DMS79 treated with DMSO at 0.1 percent for 48 hours (cell line): ENCODE measurements at regions not wholly inside any gene's neighbourhood (a gene's known extent, or its start where the extent isn't known, plus 50 kb on each side); places are given as distances from the start of the nearest gene placed in this dataset.

Experiments used
- DNase-seq: peaks from one replicate; lab custom pipeline; 2025; lab: John Stamatoyannopoulos, UW

DNA sequence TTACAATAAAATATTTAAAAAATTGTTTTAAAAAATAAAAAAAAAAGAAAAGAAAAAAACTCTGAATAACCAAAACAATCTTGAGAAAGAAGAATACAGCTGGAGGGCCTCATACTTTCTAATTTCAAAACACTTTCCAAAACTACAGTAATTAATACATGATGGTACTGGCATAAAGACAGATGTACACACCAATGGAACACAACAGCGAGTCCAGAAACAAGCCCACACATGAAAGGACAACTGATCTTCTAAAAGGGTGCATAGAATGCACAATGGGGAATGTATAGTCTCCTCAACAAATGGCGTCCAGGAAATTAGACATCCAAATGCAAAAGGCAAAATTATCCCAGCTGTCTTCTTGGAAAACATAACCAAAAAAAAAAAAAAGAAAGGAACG lies 99.6 kb downstream of the LURAP1L start:
- DNase-seq: no peak

GRCh38 chr9:12875191-12875590 lies 100.4 kb downstream of the LURAP1L start:
- no peak for DNase-seq

DNA sequence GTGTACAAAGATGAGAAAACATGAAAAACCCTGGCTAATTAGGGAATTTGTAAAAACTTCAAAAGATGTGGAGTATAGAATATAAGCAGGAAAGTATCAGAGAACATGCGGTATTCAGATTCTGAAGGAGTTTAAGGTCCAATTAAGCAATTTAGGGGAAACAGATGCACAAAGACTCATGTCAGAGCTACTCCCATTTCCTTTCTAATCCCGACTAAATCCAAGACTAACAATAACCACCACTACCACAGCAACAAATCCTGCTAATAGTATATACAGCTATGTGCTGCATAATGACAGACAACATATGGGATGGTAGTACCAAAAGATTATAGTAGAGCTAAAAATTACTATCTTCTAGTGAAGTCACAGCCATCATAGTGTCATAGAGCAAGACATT lies 102.1 kb downstream of the LURAP1L start:
- no peak for DNase-seq

DNA sequence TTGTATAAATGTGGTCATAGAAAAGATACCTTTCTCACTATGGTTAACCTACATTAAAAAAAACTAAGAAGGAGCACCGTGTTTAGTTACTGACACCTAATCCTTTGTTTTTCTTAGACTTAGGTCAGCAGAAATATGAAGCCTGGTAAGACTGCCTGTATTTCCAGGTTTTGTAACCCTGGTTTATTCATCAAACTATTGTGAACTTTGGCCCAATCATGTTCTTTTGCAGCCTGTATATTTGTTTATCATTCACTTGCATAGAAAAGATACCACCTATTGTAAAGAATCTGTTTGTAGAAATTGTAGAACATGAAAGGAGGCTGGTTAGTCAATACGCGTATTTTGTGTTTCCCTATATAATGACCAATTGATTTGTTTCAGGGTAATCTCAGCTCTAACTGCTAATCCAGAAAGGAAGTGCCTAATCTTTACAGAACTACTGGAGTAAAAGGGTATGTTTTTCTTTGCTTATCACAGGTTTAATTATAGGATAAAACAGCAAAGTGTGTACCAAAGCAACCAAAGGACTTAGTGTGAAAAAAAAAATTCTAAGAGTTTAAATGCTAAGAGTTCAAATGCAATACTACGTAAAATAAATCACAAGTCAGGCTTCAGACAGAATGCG lies 103.6 kb downstream of the LURAP1L start:
- DNase-seq: no peak

GRCh38 chr9:12879961-12880360 lies 105.1 kb downstream of the LURAP1L start:
- DNase-seq: no peak

DNA sequence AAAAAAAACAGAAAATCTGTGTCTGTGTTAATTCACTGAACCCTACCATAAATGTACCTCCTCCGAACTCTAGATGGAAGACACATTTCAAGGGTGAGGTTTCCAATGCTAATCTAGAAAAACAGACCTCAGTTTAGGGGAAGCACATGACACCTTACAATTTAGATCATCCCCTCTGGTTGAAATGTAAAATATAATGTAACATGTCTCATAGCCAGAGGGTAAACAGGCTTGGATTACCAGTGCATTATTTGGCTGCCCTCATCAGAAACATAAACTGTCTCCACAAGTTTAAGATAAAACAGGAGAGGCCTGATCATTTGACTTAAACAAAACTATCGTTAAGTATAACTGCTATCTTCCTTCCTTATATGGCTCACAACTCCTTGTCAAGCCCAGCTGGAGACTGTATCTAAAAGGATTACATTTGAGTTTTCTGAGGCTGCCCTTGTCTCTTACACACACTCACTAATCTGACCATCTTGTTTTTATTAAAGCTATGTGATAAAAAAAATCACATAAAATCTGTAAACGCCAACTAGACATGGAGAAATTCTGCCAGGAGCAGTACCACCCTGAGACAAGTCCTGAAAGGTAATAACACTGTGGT lies 105.7 kb downstream of the LURAP1L start:
- no peak for DNase-seq

DNA sequence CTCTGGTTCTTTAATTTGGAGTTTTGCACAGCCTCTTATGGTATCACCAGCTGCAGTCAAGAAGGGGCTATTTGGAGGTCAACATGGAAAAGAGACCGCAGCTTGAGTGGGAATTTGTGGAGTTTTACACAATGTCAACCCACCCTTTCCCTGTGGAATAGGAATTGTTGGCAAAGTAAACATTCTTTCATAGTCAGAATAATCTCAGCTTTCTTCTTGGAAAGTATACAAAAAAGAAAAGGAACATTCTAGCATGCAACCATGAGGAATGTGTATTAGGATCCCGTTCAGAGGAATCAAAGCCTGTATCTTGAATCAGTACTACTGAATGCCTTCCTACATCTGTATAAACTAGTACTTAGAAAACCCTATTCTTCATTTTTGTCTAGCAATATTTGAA lies 107.6 kb downstream of the LURAP1L start:
- no peak for DNase-seq

DNA sequence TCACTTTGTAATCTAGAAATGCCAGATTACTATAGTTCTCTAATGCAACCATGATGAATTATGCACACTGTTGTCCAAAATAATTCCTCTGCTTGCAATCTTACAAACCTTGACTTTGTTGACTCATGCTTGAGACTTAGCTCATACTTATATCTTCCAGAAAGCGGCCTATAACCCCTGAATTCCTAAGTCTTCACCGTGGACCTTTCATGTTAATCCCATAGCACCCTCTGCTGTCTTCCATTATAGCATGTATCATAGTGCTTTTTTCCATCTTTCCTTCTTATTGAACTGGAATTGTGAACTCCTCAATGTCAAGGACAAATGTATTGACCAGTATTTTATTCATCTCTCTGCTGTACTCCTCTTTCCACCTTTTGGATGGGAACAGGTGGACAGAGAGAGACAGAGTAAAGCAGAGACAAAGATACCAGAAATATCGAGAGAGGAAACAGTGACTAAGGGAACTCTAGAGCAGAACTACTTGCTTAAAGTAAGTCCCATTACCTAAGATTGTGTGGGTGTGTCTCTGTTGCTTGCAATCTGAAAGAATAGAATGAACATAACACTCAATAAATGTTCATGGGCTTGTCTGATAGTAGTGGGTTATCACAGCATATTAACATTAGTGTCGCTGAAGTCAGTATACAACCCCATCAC lies 110.0 kb downstream of the LURAP1L start:
- no peak for DNase-seq

DNA sequence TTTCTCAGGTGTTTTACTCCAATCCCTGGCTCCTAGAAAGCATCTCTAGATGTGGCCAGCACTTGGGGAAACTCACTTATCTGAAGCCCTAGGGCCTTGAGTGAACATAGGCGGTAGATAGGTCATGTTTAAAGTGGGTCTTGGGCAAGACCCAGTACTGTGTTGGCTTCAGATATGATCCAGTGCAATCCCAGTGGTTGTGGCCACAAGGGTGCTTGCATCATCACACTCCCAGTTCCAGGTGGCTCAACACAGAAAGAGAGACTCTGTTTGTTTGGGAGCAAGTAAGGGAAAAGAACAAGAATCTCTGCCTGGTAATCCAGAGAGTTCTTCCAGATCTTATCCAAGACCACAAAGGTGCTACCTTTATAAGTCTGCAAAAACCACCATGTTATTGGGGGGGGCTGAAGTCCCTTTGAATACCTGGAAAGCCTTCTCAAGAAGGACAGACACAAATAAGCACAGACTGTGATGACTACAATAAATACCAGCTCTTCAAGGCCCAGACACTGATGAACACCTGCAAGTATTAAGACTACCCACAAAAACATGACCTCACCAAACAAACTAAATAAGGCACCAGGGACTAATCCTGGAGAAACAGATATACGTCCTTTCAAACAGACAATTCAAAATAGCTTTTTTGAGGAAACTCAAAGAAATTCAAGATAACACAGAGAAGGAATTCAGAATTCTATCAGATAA lies 114.7 kb downstream of the LURAP1L start:
- DNase-seq: no peak

GRCh38 chr9:12891588-12891987 lies 116.8 kb downstream of the LURAP1L start:
- DNase-seq: no peak

- DNase-seq: no peak
These were observed 128.5 kb downstream of the LURAP1L start for GRCh38 chr9:12903316-12903715.

DNA sequence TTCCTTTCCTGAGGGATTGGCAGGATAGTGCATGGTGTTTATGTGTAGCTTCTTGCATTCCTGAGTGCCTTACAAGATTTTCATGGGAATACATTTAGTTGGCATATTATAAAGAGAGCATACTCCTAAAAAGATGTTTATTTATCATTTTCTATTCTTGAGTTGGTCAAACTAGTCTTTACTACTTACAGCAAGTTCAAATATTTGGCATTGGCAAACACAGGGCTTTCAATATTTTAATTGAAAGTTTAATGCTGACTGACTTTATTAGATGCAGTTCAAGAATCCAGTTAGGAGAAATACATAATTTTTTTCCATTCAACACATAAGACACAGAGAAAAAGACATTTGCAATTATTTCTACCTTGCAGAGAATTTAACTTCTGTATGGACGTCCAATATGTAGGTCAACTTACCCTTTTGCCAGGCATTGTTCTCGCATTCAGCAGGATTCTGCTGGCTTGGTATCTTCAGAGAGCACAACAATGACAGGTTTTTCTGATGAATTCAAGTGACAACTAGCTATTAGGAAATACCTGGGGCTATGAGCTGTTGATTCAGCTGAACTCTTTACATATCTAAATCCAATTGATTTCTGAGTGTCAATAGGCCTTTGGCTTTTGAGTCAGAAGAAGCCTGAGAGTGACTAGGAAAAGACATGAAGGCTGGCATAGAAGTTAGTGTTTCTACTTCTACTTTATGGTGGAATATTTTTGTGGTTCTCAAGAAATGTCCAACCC lies 129.6 kb downstream of the LURAP1L start:
- no peak for DNase-seq

DNA sequence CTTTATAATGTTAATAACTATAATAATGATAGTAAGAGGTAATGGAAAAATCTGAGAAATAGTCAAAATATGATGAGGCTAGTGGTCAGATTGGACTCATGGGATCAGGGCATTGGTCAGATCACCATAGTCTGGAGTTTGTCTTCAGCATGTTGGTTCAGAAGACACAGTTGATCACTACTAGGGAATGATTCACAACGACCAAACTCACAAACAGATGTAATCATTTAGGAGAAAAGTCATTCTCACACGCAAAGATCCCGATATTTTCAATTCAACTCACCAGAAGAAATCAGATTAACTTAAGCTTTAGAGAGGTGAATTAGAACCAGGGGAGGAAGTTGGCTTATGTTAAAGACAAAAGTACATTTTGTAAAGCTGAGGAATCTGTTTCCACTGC lies 131.8 kb downstream of the LURAP1L start:
- DNase-seq: no peak

GRCh38 chr9:12908895-12909294 lies 134.1 kb downstream of the LURAP1L start:
- DNase-seq: no peak

- no peak for DNase-seq
These were observed 140.6 kb downstream of the LURAP1L start for GRCh38 chr9:12915366-12915954.

GRCh38 chr9:12916042-12916441 lies 141.2 kb downstream of the LURAP1L start:
- no peak for DNase-seq

DNA sequence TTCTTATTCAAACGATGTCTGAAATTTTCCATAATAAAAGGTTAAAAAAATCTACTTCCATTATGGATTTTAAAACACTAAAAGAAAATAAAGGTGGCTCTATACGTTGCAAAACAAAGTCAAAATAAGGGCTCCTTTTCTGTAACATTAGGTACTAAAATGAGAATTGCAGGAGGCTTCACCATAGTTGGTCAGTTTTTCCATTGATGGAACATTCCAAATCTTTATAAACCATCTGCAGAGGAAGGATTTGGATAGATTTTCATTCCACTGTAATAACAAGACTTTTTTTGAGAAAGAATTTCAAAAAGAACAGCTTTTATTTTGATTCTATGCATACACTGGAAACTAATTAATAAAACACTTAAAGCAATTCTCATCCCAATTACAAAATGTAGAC lies 145.6 kb downstream of the LURAP1L start:
- DNase-seq: no peak

- DNase-seq: no peak
These were observed 146.8 kb downstream of the LURAP1L start for GRCh38 chr9:12921621-12922020.

GRCh38 chr9:12922224-12922866 lies 147.5 kb downstream of the LURAP1L start:
- no peak for DNase-seq

DNA sequence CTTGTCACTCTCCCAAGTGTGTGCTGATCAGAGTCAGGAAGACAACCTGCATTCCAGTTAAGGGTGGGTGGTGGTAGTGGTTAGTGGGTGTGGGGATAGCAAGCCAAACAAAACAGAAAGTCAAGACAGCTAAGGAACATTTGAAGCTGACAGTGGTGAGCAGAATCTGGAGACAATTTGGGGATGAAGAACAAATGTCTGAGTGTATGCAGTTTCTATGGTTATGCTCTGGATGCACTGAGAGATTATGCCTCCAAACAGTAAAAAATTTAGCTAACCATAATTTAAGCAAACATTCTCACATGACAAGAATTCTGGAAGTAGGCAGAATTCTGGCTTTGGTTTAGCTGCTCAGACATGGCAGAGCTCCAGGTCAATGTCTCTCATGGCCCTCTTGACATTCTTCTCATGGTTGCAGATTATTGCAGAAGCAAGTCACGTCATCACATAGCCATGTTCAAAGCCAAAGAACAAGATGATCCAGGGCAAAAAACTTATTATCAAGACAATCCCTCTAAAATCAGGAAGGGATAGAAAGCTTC lies 148.7 kb downstream of the LURAP1L start:
- DNase-seq: no peak

DNA sequence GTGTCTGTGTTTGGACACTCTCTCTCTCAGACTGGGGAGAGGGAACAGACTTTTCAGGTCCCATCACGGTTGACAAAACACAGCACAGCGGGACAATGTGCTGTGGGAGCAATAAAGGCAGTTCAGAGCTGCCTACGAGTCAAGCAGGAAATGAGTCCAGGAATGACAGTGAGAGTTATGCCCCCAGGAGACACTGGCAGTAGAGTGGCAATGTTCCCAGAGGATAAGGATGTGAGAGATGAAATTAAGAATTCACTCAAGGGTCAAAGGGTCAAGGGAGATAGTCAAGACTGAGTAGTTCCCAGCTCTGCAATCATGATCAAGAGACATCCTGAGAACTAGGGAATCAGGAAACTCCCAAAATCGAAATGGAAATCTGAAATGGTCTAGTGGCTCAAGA lies 156.1 kb downstream of the LURAP1L start:
- DNase-seq: no peak
